ENCODE measurements at regions not wholly inside any gene's neighbourhood (a gene's known extent, or its start where the extent isn't known, plus 50 kb on each side); places are given as distances from the start of the nearest gene placed in this dataset.

- DNase-seq, result no peak
Measured at GRCh38 chr3:25117005-25117593, 311.0 kb upstream of the RARB start.

GRCh38 chr3:25119682-25120081 lies 308.4 kb upstream of the RARB start:
- DNase-seq, result no peak

- no peak for DNase-seq
Measured at GRCh38 chr3:25120665-25121064, 307.4 kb upstream of the RARB start.

GRCh38 chr3:25125201-25125600 lies 302.9 kb upstream of the RARB start:
- DNase-seq, result peak; percentile 72

- no peak for DNase-seq
Measured at GRCh38 chr3:25128735-25129134, 299.3 kb upstream of the RARB start.

- no peak for DNase-seq
Measured at GRCh38 chr3:25130724-25131520, 297.1 kb upstream of the RARB start.

GRCh38 chr3:25133588-25133987 lies 294.5 kb upstream of the RARB start:
- no peak for DNase-seq

- DNase-seq, result no peak
Measured at GRCh38 chr3:25137606-25138005, 290.5 kb upstream of the RARB start.

- DNase-seq, result no peak
Measured at GRCh38 chr3:25139267-25139666, 288.8 kb upstream of the RARB start.

- DNase-seq, result no peak
Measured at GRCh38 chr3:25142609-25143355, 285.3 kb upstream of the RARB start.

GRCh38 chr3:25143356-25144025 lies 284.6 kb upstream of the RARB start:
- no peak for DNase-seq

GRCh38 chr3:25144430-25144829 lies 283.6 kb upstream of the RARB start:
- no peak for DNase-seq

GRCh38 chr3:25145176-25145575 lies 282.9 kb upstream of the RARB start:
- no peak for DNase-seq

GRCh38 chr3:25150199-25150598 lies 277.9 kb upstream of the RARB start:
- no peak for DNase-seq

GRCh38 chr3:25151281-25151902 lies 276.7 kb upstream of the RARB start:
- DNase-seq, result peak; percentile 29

- DNase-seq, result no peak
Measured at GRCh38 chr3:25151903-25152295, 276.2 kb upstream of the RARB start.

GRCh38 chr3:25153136-25153535 lies 274.9 kb upstream of the RARB start:
- DNase-seq, result no peak

- no peak for DNase-seq
Measured at GRCh38 chr3:25153561-25153960, 274.5 kb upstream of the RARB start.

GRCh38 chr3:25155652-25156471 lies 272.2 kb upstream of the RARB start:
- DNase-seq, result peak; percentile 71

- DNase-seq, result peak; percentile 77
Measured at GRCh38 chr3:25156626-25157025, 271.4 kb upstream of the RARB start.

- DNase-seq, result no peak
Measured at GRCh38 chr3:25165306-25165705, 262.8 kb upstream of the RARB start.

- no peak for DNase-seq
Measured at GRCh38 chr3:25166016-25166415, 262.0 kb upstream of the RARB start.

Measured in eye (tissue), 1 donor.